Adrenal gland (tissue), 9 donors: ENCODE measurements at regions not wholly inside any gene's neighbourhood (a gene's known extent, or its start where the extent isn't known, plus 50 kb on each side); places are given as distances from the start of the nearest gene placed in this dataset.
"Not testable (repeated sequence)": the region's sequence is repeated elsewhere in the genome, so short reads cannot be mapped to it uniquely, and the experiment has no call there.

ENCODE experiments used
- DNase-seq, 7 donors: peaks; one replicate each; pipeline ENCODE4 v3.0.0-alpha.2; 2019 to 2020
- H3K27ac ChIP-seq, 5 donors: fragments of 200-600 bp; sonication (generic) in 4 of 5; 1 replicate in 3 of 5; 2 replicates in 2 of 5; pipeline versions ENCODE4 v1.5.1 to v1.8.0; 2016 to 2020; ENCODE audit warnings: mild to moderate bottlenecking in 1 of 5
- H3K27me3 ChIP-seq: fragments of 200-600 bp; 2 replicates; pipeline ENCODE4 v1.8.0; 2021
- H3K36me3 ChIP-seq, 2 donors: fragments of 200-600 bp; replicated peaks in 1 of 2; 1 replicate in 1 of 2; 2 replicates in 1 of 2; pipeline versions ENCODE4 v1.5.1 to v1.8.0; 2018 to 2022
- H3K4me1 ChIP-seq, 2 donors: fragments of 200-600 bp; replicated peaks in 1 of 2; 1 replicate in 1 of 2; 2 replicates in 1 of 2; pipeline versions ENCODE4 v1.5.1 to v1.8.0; 2018 to 2021
- H3K4me3 ChIP-seq, 4 donors: fragments of 200-600 bp; sonication (generic) in 3 of 4; one replicate each; pipeline ENCODE4 v1.5.1; 2016 to 2018
- H3K9me3 ChIP-seq, 3 donors: fragments of 200-600 bp; sonication (generic) in 1 of 3; replicated peaks in 1 of 3; 1 replicate in 2 of 3; 2 replicates in 1 of 3; pipeline versions ENCODE4 v1.5.1 to v1.8.0; 2016 to 2021
- POLR2A ChIP-seq, 2 donors: fragments of 450-650 bp; IDR thresholded peaks; one replicate each; pipeline ENCODE4 v1.6.1; 2017; ENCODE audit warnings: antibody characterized with exemption in 2 of 2, mild to moderate bottlenecking in 2 of 2, moderate library complexity in 1 of 2
- WGBS, 4 donors: extraction: QIAGEN DNeasy Blood & Tissue Kit in 2 of 4; methylation state at CpG; one replicate each; pipeline versions ENCODE4 v1.1.5 to v1.1.7; 2013 to 2017; 5-methylcytosine and 5-hydroxymethylcytosine counted together
- intact Hi-C, 2 donors: fragments of 100-400 bp; cut with DNase I; formaldehyde crosslinking; loops; one replicate each; pipeline versions ENCODE4 v1.14.1 to v1.15.0; 2022 to 2023
- TF ChIP-seq, protein P1 (sequence below), 6 experiments: fragments of 450-650 bp in 4 of 6; fragments of 200-600 bp in 2 of 6; sonication (generic) in 1 of 6; IDR thresholded peaks; 1 replicate in 5 of 6; 2 replicates in 1 of 6; pipeline versions ENCODE4 v1.5.1 to v1.8.0; 2016 to 2021; ENCODE audit warnings: antibody characterized with exemption in 6 of 6, mild to moderate bottlenecking in 2 of 6, moderate library complexity in 1 of 6
- donor health status: healthy with polysubstance abuse.
- donor health status: Bipolar disorder and iron deficiency.
- donor health status: DM: yes; HTN: yes; CAD: no.
- donor health status: DM: no; HTN: no; CAD: no.
- donor health status: DM: no; HTN: no; CAD: no.

- Histone ChIP-seq H3K36me3 (no peaks in the 10 kb centered on the region), H3K27me3 (peaks cover 3% of the 10 kb centered on the region), H3K4me3 (no peak overlapping the region), H3K9me3 (peaks cover 0 to 7% (median 0%) of the 10 kb centered on the region in 3 donors), H3K4me1 (no peaks in the 10 kb centered on the region), H3K27ac (no peak overlapping the region)
- TF ChIP-seq, protein P1, sequence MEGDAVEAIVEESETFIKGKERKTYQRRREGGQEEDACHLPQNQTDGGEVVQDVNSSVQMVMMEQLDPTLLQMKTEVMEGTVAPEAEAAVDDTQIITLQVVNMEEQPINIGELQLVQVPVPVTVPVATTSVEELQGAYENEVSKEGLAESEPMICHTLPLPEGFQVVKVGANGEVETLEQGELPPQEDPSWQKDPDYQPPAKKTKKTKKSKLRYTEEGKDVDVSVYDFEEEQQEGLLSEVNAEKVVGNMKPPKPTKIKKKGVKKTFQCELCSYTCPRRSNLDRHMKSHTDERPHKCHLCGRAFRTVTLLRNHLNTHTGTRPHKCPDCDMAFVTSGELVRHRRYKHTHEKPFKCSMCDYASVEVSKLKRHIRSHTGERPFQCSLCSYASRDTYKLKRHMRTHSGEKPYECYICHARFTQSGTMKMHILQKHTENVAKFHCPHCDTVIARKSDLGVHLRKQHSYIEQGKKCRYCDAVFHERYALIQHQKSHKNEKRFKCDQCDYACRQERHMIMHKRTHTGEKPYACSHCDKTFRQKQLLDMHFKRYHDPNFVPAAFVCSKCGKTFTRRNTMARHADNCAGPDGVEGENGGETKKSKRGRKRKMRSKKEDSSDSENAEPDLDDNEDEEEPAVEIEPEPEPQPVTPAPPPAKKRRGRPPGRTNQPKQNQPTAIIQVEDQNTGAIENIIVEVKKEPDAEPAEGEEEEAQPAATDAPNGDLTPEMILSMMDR (IDR thresholded peaks at IDR 0.05): no peak
- TF ChIP-seq POLR2A (IDR thresholded peaks at IDR 0.05): no peak
- intact Hi-C loops: no loop called here
- DNase-seq: no peak
Observed at GRCh38 chr21:33997436-33997835, 75.9 kb upstream of the MRPS6 start.

- TF ChIP-seq, protein P1 (IDR thresholded peaks at IDR 0.05): no peak
- no peak for TF ChIP-seq POLR2A (IDR thresholded peaks at IDR 0.05)
- H3K4me3 ChIP-seq: no peak overlapping the region
- DNase-seq: no peak
- no peaks in the 10 kb centered on the region for H3K4me1 ChIP-seq
- peaks cover 3% of the 10 kb centered on the region for H3K27me3 ChIP-seq
- H3K27ac ChIP-seq: no peak overlapping the region
- H3K36me3 ChIP-seq: no peaks in the 10 kb centered on the region
- WGBS, 4 donors: 78 to 95% (median 81%) methylated on average over 5 of the region's 5 CpGs
- H3K9me3 ChIP-seq: peaks cover 0 to 7% (median 0%) of the 10 kb centered on the region in 3 donors
- intact Hi-C loops: no loop called here
Observed at GRCh38 chr21:33994373-33994772, 78.8 kb upstream of the ATP5PO start.

GRCh38 chr21:33993286-33994231, 78.0 kb upstream of the ATP5PO start:
- TF ChIP-seq, protein P1 (IDR thresholded peaks at IDR 0.05): no peak
- no peak for TF ChIP-seq POLR2A (IDR thresholded peaks at IDR 0.05)
- peak in 3 of 7 donors; percentile 17 to 23 (median 18) for DNase-seq
- Histone ChIP-seq H3K36me3 (no peaks in the 10 kb centered on the region), H3K4me3 (no peak overlapping the region), H3K9me3 (peaks cover 0 to 7% (median 0%) of the 10 kb centered on the region in 3 donors), H3K27ac (no peak overlapping the region), H3K4me1 (no peaks in the 10 kb centered on the region), H3K27me3 (peaks cover 3% of the 10 kb centered on the region)
- intact Hi-C loops: no loop called here
- 58 to 70% (median 61%) methylated on average over 12 of the region's 12 CpGs for WGBS, 4 donors

DNA sequence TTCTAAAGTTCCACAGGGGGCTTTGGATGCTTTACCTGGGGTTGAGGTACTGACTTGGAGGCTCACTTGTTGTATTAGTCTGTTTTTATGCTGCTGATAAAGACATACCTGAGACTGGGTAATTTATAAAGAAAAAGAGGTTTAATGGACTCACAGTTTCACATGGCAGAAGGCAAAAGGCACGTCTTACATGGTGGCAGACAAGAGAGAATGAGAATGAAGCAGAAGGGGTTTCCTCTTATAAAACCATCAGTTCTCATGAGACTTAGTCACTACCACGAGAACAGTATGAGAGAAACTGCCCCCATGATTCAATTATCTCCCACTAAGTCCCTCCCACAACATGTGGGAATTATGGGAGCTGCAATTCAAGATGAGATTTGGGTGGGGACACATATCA, 76.8 kb upstream of the ATP5PO start:
- H3K4me3 ChIP-seq, H3K9me3 ChIP-seq, H3K4me1 ChIP-seq, DNase-seq, H3K36me3 ChIP-seq, H3K27ac ChIP-seq, H3K27me3 ChIP-seq, intact Hi-C loops: not testable (repeated sequence)
- WGBS, 4 donors: 69 to 74% (median 70%) methylated on average over 2 of the region's 2 CpGs

DNA sequence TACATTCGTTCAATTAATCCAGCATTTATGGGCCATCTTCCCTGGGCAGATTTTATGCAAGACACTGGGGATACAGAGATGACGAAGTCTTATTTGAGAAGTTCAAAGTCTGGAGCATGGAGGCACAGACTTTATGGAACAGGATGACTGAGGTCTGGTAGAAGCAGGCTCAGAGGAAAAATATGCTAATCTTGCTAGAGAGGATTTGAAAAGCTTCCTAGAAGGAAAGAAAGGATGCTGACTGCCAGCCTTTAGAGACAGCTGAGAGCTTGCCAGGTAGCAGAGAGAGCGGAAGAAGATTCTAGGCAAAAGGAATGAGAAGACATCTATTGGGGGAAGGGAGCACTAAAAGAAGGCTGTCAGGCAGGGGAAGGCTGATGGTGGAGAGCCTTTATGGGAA, 75.5 kb upstream of the ATP5PO start:
- H3K9me3 ChIP-seq: peaks cover 0 to under 1% (median 0%) of the 10 kb centered on the region in 3 donors
- no peaks in the 10 kb centered on the region for H3K36me3 ChIP-seq
- DNase-seq: no peak
- H3K4me3 ChIP-seq: no peak overlapping the region
- intact Hi-C loops: no loop called here
- no peaks in the 10 kb centered on the region for H3K4me1 ChIP-seq
- no peak for TF ChIP-seq POLR2A (IDR thresholded peaks at IDR 0.05)
- TF ChIP-seq, protein P1 (IDR thresholded peaks at IDR 0.05): no peak
- H3K27ac ChIP-seq: no peak overlapping the region
- 55 to 83% (median 70%) methylated on average over 3 of the region's 3 CpGs for WGBS, 4 donors
- H3K27me3 ChIP-seq: peaks cover under 1% of the 10 kb centered on the region
